ENCODE measurements at regions not wholly inside any gene's neighbourhood (a gene's known extent, or its start where the extent isn't known, plus 50 kb on each side); places are given as distances from the start of the nearest gene placed in this dataset.

GRCh38 chr17:77570565-77570898 is 388.0 kb upstream of the TNRC6C start:
- H3K9me3 ChIP-seq (ENCODE audit: control insufficient read depth in 2 of 2, low read length in 2 of 2) = no peaks in the 10 kb centered on the region

GRCh38 chr17:77571155-77571981 is 387.1 kb upstream of the TNRC6C start:
- peaks cover 0 to 8% of the 10 kb centered on the region in 2 donors for H3K27me3 ChIP-seq (ENCODE audit: control insufficient read depth in 1 of 2, insufficient read depth in 2 of 2, low read length in 2 of 2)
- H3K36me3 ChIP-seq (ENCODE audit: control insufficient read depth in 2 of 2, insufficient read depth in 2 of 2, low read length in 2 of 2) = no peaks in the 10 kb centered on the region
- peak overlapping the region in 1 of 2 donors; percentile 21 for H3K9ac ChIP-seq (ENCODE audit: low read length in 2 of 2)
- no peaks in the 10 kb centered on the region for H3K9me3 ChIP-seq (ENCODE audit: control insufficient read depth in 2 of 2, low read length in 2 of 2)
- no peak overlapping the region for H3K27ac ChIP-seq (ENCODE audit: low read length)
- H3K4me1 ChIP-seq (ENCODE audit: control insufficient read depth, insufficient read depth, low read length) = peaks cover 13% of the 10 kb centered on the region
- peak overlapping the region; percentile 38 to 70 for H3K4me3 ChIP-seq (ENCODE audit: low read length in 2 of 2)

More at GRCh38 chr17:77570565-77570898, 388.0 kb upstream of the TNRC6C start:
- Histone ChIP-seq H3K27me3 (ENCODE audit: control insufficient read depth in 1 of 2, insufficient read depth in 2 of 2, low read length in 2 of 2) (peaks cover 0 to 8% of the 10 kb centered on the region in 2 donors), H3K9ac (ENCODE audit: low read length in 2 of 2) (no peak overlapping the region), H3K4me1 (ENCODE audit: control insufficient read depth, insufficient read depth, low read length) (peaks cover 13% of the 10 kb centered on the region), H3K36me3 (ENCODE audit: control insufficient read depth in 2 of 2, insufficient read depth in 2 of 2, low read length in 2 of 2) (no peaks in the 10 kb centered on the region), H3K27ac (ENCODE audit: low read length) (no peak overlapping the region), H3K4me3 (ENCODE audit: low read length in 2 of 2) (no peak overlapping the region)

GRCh38 chr17:77572065-77572601 is 386.4 kb upstream of the TNRC6C start:
- peak overlapping the region in 1 of 2 donors; percentile 13 for H3K9ac ChIP-seq (ENCODE audit: low read length in 2 of 2)
- no peak overlapping the region for H3K27ac ChIP-seq (ENCODE audit: low read length)
- H3K4me1 ChIP-seq (ENCODE audit: control insufficient read depth, insufficient read depth, low read length) = peaks cover 13% of the 10 kb centered on the region
- peaks cover 0 to 8% of the 10 kb centered on the region in 2 donors for H3K27me3 ChIP-seq (ENCODE audit: control insufficient read depth in 1 of 2, insufficient read depth in 2 of 2, low read length in 2 of 2)
- H3K4me3 ChIP-seq (ENCODE audit: low read length in 2 of 2) = peak overlapping the region; percentile 38 to 70
- H3K9me3 ChIP-seq (ENCODE audit: control insufficient read depth in 2 of 2, low read length in 2 of 2) = no peaks in the 10 kb centered on the region
- H3K36me3 ChIP-seq (ENCODE audit: control insufficient read depth in 2 of 2, insufficient read depth in 2 of 2, low read length in 2 of 2) = no peaks in the 10 kb centered on the region

GRCh38 chr17:77572851-77573250 is 385.7 kb upstream of the TNRC6C start:
- no peaks in the 10 kb centered on the region for H3K9me3 ChIP-seq (ENCODE audit: control insufficient read depth in 2 of 2, low read length in 2 of 2)
- H3K36me3 ChIP-seq (ENCODE audit: control insufficient read depth in 2 of 2, insufficient read depth in 2 of 2, low read length in 2 of 2) = no peaks in the 10 kb centered on the region
- H3K27me3 ChIP-seq (ENCODE audit: control insufficient read depth in 1 of 2, insufficient read depth in 2 of 2, low read length in 2 of 2) = peaks cover 0 to 8% of the 10 kb centered on the region in 2 donors
- H3K9ac ChIP-seq (ENCODE audit: low read length in 2 of 2) = no peak overlapping the region
- no peak overlapping the region for H3K27ac ChIP-seq (ENCODE audit: low read length)
- peaks cover 13% of the 10 kb centered on the region for H3K4me1 ChIP-seq (ENCODE audit: control insufficient read depth, insufficient read depth, low read length)
- no peak overlapping the region for H3K4me3 ChIP-seq (ENCODE audit: low read length in 2 of 2)

- H3K27ac ChIP-seq (ENCODE audit: low read length) = no peak overlapping the region
- no peaks in the 10 kb centered on the region for H3K36me3 ChIP-seq (ENCODE audit: control insufficient read depth in 2 of 2, insufficient read depth in 2 of 2, low read length in 2 of 2)
- peaks cover under 1% of the 10 kb centered on the region for H3K4me1 ChIP-seq (ENCODE audit: control insufficient read depth, insufficient read depth, low read length)
- peaks cover 0 to 2% of the 10 kb centered on the region in 2 donors for H3K27me3 ChIP-seq (ENCODE audit: control insufficient read depth in 1 of 2, insufficient read depth in 2 of 2, low read length in 2 of 2)
- no peak overlapping the region for H3K4me3 ChIP-seq (ENCODE audit: low read length in 2 of 2)
- peaks cover 0 to 6% of the 10 kb centered on the region in 2 donors for H3K9me3 ChIP-seq (ENCODE audit: control insufficient read depth in 2 of 2, low read length in 2 of 2)
- no peak overlapping the region for H3K9ac ChIP-seq (ENCODE audit: low read length in 2 of 2)
These were observed 381.0 kb upstream of the TNRC6C start for GRCh38 chr17:77577491-77577890.

- Histone ChIP-seq H3K9ac (ENCODE audit: low read length in 2 of 2) (no peak overlapping the region), H3K36me3 (ENCODE audit: control insufficient read depth in 2 of 2, insufficient read depth in 2 of 2, low read length in 2 of 2) (no peaks in the 10 kb centered on the region), H3K27me3 (ENCODE audit: control insufficient read depth in 1 of 2, insufficient read depth in 2 of 2, low read length in 2 of 2) (no peaks in the 10 kb centered on the region), H3K4me3 (ENCODE audit: low read length in 2 of 2) (no peak overlapping the region), H3K9me3 (ENCODE audit: control insufficient read depth in 2 of 2, low read length in 2 of 2) (peaks cover 0 to 6% of the 10 kb centered on the region in 2 donors), H3K4me1 (ENCODE audit: control insufficient read depth, insufficient read depth, low read length) (no peaks in the 10 kb centered on the region), H3K27ac (ENCODE audit: low read length) (no peak overlapping the region)
These were observed 379.4 kb upstream of the TNRC6C start for GRCh38 chr17:77579131-77579530.

GRCh38 chr17:77579682-77580081 is 378.8 kb upstream of the TNRC6C start:
- Histone ChIP-seq H3K4me1 (ENCODE audit: control insufficient read depth, insufficient read depth, low read length) (no peaks in the 10 kb centered on the region), H3K9ac (ENCODE audit: low read length in 2 of 2) (no peak overlapping the region), H3K4me3 (ENCODE audit: low read length in 2 of 2) (no peak overlapping the region), H3K36me3 (ENCODE audit: control insufficient read depth in 2 of 2, insufficient read depth in 2 of 2, low read length in 2 of 2) (no peaks in the 10 kb centered on the region), H3K9me3 (ENCODE audit: control insufficient read depth in 2 of 2, low read length in 2 of 2) (peaks cover 0 to 6% of the 10 kb centered on the region in 2 donors), H3K27me3 (ENCODE audit: control insufficient read depth in 1 of 2, insufficient read depth in 2 of 2, low read length in 2 of 2) (no peaks in the 10 kb centered on the region), H3K27ac (ENCODE audit: low read length) (no peak overlapping the region)

- H3K27me3 ChIP-seq (ENCODE audit: control insufficient read depth in 1 of 2, insufficient read depth in 2 of 2, low read length in 2 of 2) = no peaks in the 10 kb centered on the region
- no peak overlapping the region for H3K27ac ChIP-seq (ENCODE audit: low read length)
- peaks cover 0 to 6% of the 10 kb centered on the region in 2 donors for H3K9me3 ChIP-seq (ENCODE audit: control insufficient read depth in 2 of 2, low read length in 2 of 2)
- H3K9ac ChIP-seq (ENCODE audit: low read length in 2 of 2) = no peak overlapping the region
- no peaks in the 10 kb centered on the region for H3K36me3 ChIP-seq (ENCODE audit: control insufficient read depth in 2 of 2, insufficient read depth in 2 of 2, low read length in 2 of 2)
- no peaks in the 10 kb centered on the region for H3K4me1 ChIP-seq (ENCODE audit: control insufficient read depth, insufficient read depth, low read length)
- H3K4me3 ChIP-seq (ENCODE audit: low read length in 2 of 2) = no peak overlapping the region
These were observed 377.8 kb upstream of the TNRC6C start for GRCh38 chr17:77580531-77581270.

GRCh38 chr17:77581480-77581879 is 377.0 kb upstream of the TNRC6C start:
- Histone ChIP-seq H3K36me3 (ENCODE audit: control insufficient read depth in 2 of 2, insufficient read depth in 2 of 2, low read length in 2 of 2) (no peaks in the 10 kb centered on the region), H3K27ac (ENCODE audit: low read length) (no peak overlapping the region), H3K27me3 (ENCODE audit: control insufficient read depth in 1 of 2, insufficient read depth in 2 of 2, low read length in 2 of 2) (no peaks in the 10 kb centered on the region)

GRCh38 chr17:77585142-77585860 is 373.2 kb upstream of the TNRC6C start:
- Histone ChIP-seq H3K27ac (ENCODE audit: low read length) (no peak overlapping the region), H3K36me3 (ENCODE audit: control insufficient read depth in 2 of 2, insufficient read depth in 2 of 2, low read length in 2 of 2) (no peaks in the 10 kb centered on the region), H3K4me3 (ENCODE audit: low read length in 2 of 2) (no peak overlapping the region), H3K9ac (ENCODE audit: low read length in 2 of 2) (no peak overlapping the region), H3K4me1 (ENCODE audit: control insufficient read depth, insufficient read depth, low read length) (no peaks in the 10 kb centered on the region), H3K9me3 (ENCODE audit: control insufficient read depth in 2 of 2, low read length in 2 of 2) (peaks cover 0 to 6% of the 10 kb centered on the region in 2 donors), H3K27me3 (ENCODE audit: control insufficient read depth in 1 of 2, insufficient read depth in 2 of 2, low read length in 2 of 2) (no peaks in the 10 kb centered on the region)

More at GRCh38 chr17:77581480-77581879, 377.0 kb upstream of the TNRC6C start:
- no peak overlapping the region for H3K9ac ChIP-seq (ENCODE audit: low read length in 2 of 2)
- no peak overlapping the region for H3K4me3 ChIP-seq (ENCODE audit: low read length in 2 of 2)
- no peaks in the 10 kb centered on the region for H3K4me1 ChIP-seq (ENCODE audit: control insufficient read depth, insufficient read depth, low read length)
- peaks cover 0 to 6% of the 10 kb centered on the region in 2 donors for H3K9me3 ChIP-seq (ENCODE audit: control insufficient read depth in 2 of 2, low read length in 2 of 2)
